ENCODE measurements at regions not wholly inside any gene's neighbourhood (a gene's known extent, or its start where the extent isn't known, plus 50 kb on each side); places are given as distances from the start of the nearest gene placed in this dataset.

DNA sequence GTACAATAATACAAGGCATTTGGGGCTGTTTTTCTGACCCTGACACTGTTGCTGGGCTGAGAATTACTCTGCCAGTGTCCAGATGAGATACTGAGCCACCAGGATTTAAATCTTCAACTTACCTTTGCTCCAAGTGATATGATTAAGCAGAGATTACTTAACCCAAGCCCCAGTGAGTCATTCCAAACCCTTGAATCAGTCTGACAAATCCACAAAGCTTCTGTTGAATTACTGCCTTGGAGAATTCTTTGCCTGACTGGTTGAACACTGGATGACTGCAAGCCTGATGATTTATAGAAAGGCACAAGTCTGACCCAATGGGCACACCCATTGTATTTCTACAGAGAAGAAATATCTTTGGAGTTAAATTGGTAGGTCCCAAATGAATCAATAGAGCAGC is 88.2 kb upstream of the TSC22D2 start:
- Mint-ChIP-seq H3K27me3 (peaks cover 3 to 8% of the 10 kb centered on the region in 2 donors), H3K4me3 (no peak overlapping the region), H3K36me3 (no peaks in the 10 kb centered on the region), H3K27ac (no peak overlapping the region), H3K9me3 (peaks cover 0 to 3% (median 0%) of the 10 kb centered on the region in 8 donors), H3K4me1 (no peaks in the 10 kb centered on the region)
- ChIA-PET POLR2A (ENCODE audit: partially characterized antibody) (no interaction called here), CTCF (ENCODE audit: partially characterized antibody) (interaction anchor here (1.7 kb wide), 1 partner anchor 34 kb away, joined by 4 read pairs; no protein-coding TSS in a partner anchor)
- intact Hi-C loops (cut with micrococcal nuclease) = no loop called here
- H3K9me3 ChIP-seq (ENCODE audit: control insufficient read depth in 1 of 2, low read length in 2 of 2) = no peaks in the 10 kb centered on the region
- H3K27ac ChIP-seq (ENCODE audit: low read depth, low read length) = no peak overlapping the region
- H3K4me1 ChIP-seq (ENCODE audit: insufficient read depth, low read length) = no peaks in the 10 kb centered on the region
- no peaks in the 10 kb centered on the region for H3K36me3 ChIP-seq (ENCODE audit: insufficient read depth, low read length)
- no peak for DNase-seq
- no peak overlapping the region for H3K4me3 ChIP-seq (ENCODE audit: low read length in 2 of 2)
- no peaks in the 10 kb centered on the region for H3K27me3 ChIP-seq (ENCODE audit: insufficient read depth, low read length)

DNA sequence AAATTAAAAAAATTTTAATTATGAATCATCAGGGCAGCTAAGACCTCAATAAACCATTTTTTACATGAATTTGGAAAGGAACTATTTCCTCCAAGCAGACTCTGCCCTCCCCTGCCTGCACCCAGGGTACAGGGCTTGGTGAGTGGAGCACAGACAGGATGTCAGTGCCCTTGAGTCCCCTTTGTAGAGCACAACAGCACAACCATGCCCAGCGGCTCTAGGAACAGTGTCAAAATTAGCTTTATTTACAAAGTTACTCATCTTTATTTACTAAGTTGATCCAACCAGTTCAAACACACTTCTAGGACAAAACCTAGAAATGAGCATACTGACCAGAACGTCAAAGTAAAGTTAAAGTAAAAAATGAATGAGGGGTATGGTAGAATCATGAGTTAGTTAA is 90.6 kb upstream of the TSC22D2 start:
- Histone ChIP-seq H3K27ac (ENCODE audit: low read depth, low read length) (no peak overlapping the region), H3K27me3 (ENCODE audit: insufficient read depth, low read length) (no peaks in the 10 kb centered on the region), H3K4me1 (ENCODE audit: insufficient read depth, low read length) (no peaks in the 10 kb centered on the region), H3K36me3 (ENCODE audit: insufficient read depth, low read length) (no peaks in the 10 kb centered on the region), H3K9me3 (ENCODE audit: control insufficient read depth in 1 of 2, low read length in 2 of 2) (no peaks in the 10 kb centered on the region), H3K4me3 (ENCODE audit: low read length in 2 of 2) (no peak overlapping the region)
- no peak for DNase-seq
- intact Hi-C loops (cut with micrococcal nuclease) = no loop called here
- Mint-ChIP-seq H3K9me3 (peaks cover 0 to 2% (median 0%) of the 10 kb centered on the region in 8 donors), H3K36me3 (no peaks in the 10 kb centered on the region), H3K27ac (no peak overlapping the region), H3K4me3 (no peak overlapping the region), H3K4me1 (no peaks in the 10 kb centered on the region), H3K27me3 (peaks cover 4 to 14% of the 10 kb centered on the region in 2 donors)
- ChIA-PET POLR2A (ENCODE audit: partially characterized antibody) (no interaction called here), CTCF (ENCODE audit: partially characterized antibody) (no interaction called here)

DNA sequence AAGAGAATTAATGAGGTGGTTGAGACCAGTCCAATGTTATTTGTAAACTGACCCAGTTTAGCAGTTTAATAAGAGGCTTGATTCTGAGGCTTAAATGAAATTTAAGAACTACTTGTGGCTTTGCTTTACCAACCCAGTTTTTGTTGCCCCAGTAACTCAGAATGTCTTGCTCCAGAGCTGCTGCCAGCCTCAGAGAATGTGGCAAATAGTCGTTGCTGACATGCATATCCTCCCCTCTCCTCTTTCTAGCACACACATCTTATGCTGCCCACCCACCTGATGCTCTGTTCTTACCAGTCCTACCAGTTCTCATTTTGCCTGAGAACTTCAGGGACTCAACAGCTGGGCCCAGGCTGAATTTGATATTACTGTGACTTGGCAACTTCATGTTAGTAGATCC is 92.4 kb upstream of the TSC22D2 start:
- ChIA-PET CTCF (ENCODE audit: partially characterized antibody) (no interaction called here), POLR2A (ENCODE audit: partially characterized antibody) (interaction anchor here (1.0 kb wide), 1 partner anchor 20 kb away, joined by 3 read pairs; no protein-coding TSS in a partner anchor)
- H3K4me3 ChIP-seq (ENCODE audit: low read length in 2 of 2) = no peak overlapping the region
- H3K4me1 ChIP-seq (ENCODE audit: insufficient read depth, low read length) = no peaks in the 10 kb centered on the region
- no peak overlapping the region for H3K27ac ChIP-seq (ENCODE audit: low read depth, low read length)
- Mint-ChIP-seq H3K4me3 (no peak overlapping the region), H3K36me3 (no peaks in the 10 kb centered on the region), H3K27ac (no peak overlapping the region), H3K9me3 (no peaks in the 10 kb centered on the region), H3K27me3 (peaks cover 4 to 15% of the 10 kb centered on the region in 2 donors), H3K4me1 (no peaks in the 10 kb centered on the region)
- H3K27me3 ChIP-seq (ENCODE audit: insufficient read depth, low read length) = no peaks in the 10 kb centered on the region
- intact Hi-C loops (cut with micrococcal nuclease) = no loop called here
- H3K36me3 ChIP-seq (ENCODE audit: insufficient read depth, low read length) = no peaks in the 10 kb centered on the region
- DNase-seq = no peak
- no peaks in the 10 kb centered on the region for H3K9me3 ChIP-seq (ENCODE audit: control insufficient read depth in 1 of 2, low read length in 2 of 2)

DNA sequence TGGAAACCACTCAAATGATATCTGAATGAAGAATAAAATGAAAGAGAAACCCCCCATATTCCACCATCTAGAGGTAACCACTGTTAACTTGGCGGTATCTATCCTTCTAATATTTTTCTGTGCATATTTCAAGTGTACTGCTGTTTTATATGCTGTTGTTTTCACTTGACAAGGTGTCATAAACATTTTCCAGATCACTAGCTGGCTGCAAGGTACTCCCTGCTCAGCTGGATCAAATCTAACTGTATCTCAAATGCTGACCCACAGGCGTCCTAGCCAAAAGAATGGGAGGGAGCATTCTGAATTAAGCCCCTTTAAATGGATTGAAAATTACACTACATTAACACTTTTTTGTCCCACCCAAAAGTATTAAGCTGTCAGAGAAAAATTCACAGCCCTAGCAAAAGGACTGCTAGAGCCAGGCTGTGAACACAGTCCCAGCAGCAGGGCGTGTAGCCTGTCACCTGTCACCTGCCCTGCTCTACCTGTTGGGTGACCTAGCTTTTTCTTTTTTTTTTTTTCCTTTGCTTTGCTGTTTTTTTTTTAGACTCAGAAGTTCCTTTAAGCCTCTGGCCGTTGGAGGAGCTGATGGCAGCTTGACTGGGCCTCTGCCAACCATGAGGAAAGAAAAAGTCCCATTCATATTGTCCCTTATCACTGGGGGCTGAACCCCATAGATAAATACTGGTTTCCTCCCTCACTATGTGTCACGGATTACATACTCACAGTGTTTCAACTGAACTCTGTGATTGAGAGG is 93.7 kb upstream of the TSC22D2 start:
- ChIA-PET POLR2A (ENCODE audit: partially characterized antibody) (interaction anchor here (0.6 to 1.0 kb wide), 2 partner anchors 21 to 33 kb away, joined by 3 read pairs; no protein-coding TSS in a partner anchor), CTCF (ENCODE audit: partially characterized antibody) (no interaction called here)
- H3K9me3 Mint-ChIP-seq = no peaks in the 10 kb centered on the region
- no peak for DNase-seq
- Histone ChIP-seq H3K27ac (ENCODE audit: low read depth, low read length) (no peak overlapping the region), H3K27me3 (ENCODE audit: insufficient read depth, low read length) (no peaks in the 10 kb centered on the region), H3K4me1 (ENCODE audit: insufficient read depth, low read length) (no peaks in the 10 kb centered on the region), H3K9me3 (ENCODE audit: control insufficient read depth in 1 of 2, low read length in 2 of 2) (no peaks in the 10 kb centered on the region), H3K4me3 (ENCODE audit: low read length in 2 of 2) (no peak overlapping the region), H3K36me3 (ENCODE audit: insufficient read depth, low read length) (no peaks in the 10 kb centered on the region)
- intact Hi-C loops (cut with micrococcal nuclease) = no loop called here
- no peaks in the 10 kb centered on the region for H3K36me3 Mint-ChIP-seq
- peaks cover 3 to 21% of the 10 kb centered on the region in 2 donors for H3K27me3 Mint-ChIP-seq
- H3K27ac Mint-ChIP-seq = no peak overlapping the region
- H3K4me1 Mint-ChIP-seq = no peaks in the 10 kb centered on the region
- no peak overlapping the region for H3K4me3 Mint-ChIP-seq

DNA sequence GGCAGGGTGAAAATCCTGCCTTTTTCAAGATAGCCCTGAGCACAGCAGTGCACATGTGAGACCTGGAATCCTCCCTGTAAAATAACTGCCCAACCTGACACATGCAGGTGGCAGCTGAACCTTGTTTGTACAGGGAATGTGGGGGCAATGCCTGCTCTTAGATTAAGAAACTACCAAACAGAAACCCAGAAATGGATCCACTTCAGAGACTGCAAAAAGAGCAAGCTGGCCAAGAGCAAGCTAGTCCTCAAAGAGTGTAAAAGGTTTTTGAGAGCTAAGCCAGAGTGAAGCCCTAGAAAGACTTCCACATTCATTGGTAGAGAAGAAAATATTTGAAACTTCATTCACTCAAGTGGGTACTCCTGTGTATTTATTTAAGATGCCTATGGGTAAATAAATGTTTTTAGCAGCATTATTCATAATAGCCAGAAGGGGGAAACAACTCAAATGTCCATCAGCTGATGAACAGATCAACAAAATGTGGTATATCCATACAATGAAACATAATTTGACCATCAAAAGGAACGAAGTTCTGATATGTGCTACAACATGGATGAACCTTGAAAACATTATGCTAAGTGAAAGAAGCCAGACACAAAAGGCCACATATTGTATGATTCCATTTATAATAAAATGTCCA is 96.0 kb upstream of the TSC22D2 start:
- no peaks in the 10 kb centered on the region for H3K36me3 ChIP-seq (ENCODE audit: insufficient read depth, low read length)
- H3K9me3 ChIP-seq (ENCODE audit: control insufficient read depth in 1 of 2, low read length in 2 of 2) = no peaks in the 10 kb centered on the region
- Mint-ChIP-seq H3K4me1 (no peaks in the 10 kb centered on the region), H3K36me3 (no peaks in the 10 kb centered on the region), H3K4me3 (no peak overlapping the region), H3K9me3 (no peaks in the 10 kb centered on the region), H3K27me3 (peaks cover 10 to 25% of the 10 kb centered on the region in 2 donors), H3K27ac (no peak overlapping the region)
- no peak for DNase-seq
- H3K4me3 ChIP-seq (ENCODE audit: low read length in 2 of 2) = no peak overlapping the region
- CTCF ChIA-PET (ENCODE audit: partially characterized antibody) = interaction anchor here (1.4 to 1.7 kb wide), 2 partner anchors 15 to 183 kb away, joined by 4 read pairs; no protein-coding TSS in a partner anchor
- H3K4me1 ChIP-seq (ENCODE audit: insufficient read depth, low read length) = no peaks in the 10 kb centered on the region
- POLR2A ChIA-PET (ENCODE audit: partially characterized antibody) = no interaction called here
- intact Hi-C loops (cut with micrococcal nuclease) = no loop called here
- no peaks in the 10 kb centered on the region for H3K27me3 ChIP-seq (ENCODE audit: insufficient read depth, low read length)
- no peak overlapping the region for H3K27ac ChIP-seq (ENCODE audit: low read depth, low read length)

DNA sequence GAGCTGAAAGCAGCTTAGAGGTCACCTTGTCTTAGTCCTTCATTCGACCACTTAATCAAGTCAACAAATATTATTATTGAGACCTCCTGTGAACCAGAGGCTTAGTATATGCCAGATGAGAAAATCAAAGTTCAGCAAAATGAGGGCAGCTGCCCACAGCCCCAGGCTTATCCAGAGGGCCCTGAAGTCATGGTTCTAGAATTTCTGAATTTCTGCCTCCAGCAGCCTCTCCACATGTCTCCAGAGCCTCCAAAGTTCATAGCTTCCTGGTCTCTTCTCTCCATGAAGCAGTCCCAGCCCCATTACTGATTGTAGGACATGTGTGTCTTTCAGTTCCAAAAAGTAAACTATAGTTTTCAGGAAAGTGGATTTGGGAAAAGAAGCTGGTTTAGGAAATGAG is 96.9 kb upstream of the TSC22D2 start:
- no peak overlapping the region for H3K27ac Mint-ChIP-seq
- intact Hi-C loops (cut with micrococcal nuclease) = no loop called here
- H3K36me3 Mint-ChIP-seq = no peaks in the 10 kb centered on the region
- ChIA-PET POLR2A (ENCODE audit: partially characterized antibody) (no interaction called here), CTCF (ENCODE audit: partially characterized antibody) (interaction anchor here (1.7 kb wide), 1 partner anchor 14 kb away, joined by 4 read pairs; no protein-coding TSS in a partner anchor)
- H3K9me3 Mint-ChIP-seq = no peaks in the 10 kb centered on the region
- Histone ChIP-seq H3K4me1 (ENCODE audit: insufficient read depth, low read length) (no peaks in the 10 kb centered on the region), H3K9me3 (ENCODE audit: control insufficient read depth in 1 of 2, low read length in 2 of 2) (no peaks in the 10 kb centered on the region), H3K36me3 (ENCODE audit: insufficient read depth, low read length) (no peaks in the 10 kb centered on the region), H3K4me3 (ENCODE audit: low read length in 2 of 2) (no peak overlapping the region), H3K27ac (ENCODE audit: low read depth, low read length) (no peak overlapping the region), H3K27me3 (ENCODE audit: insufficient read depth, low read length) (no peaks in the 10 kb centered on the region)
- peaks cover 11 to 25% of the 10 kb centered on the region in 2 donors for H3K27me3 Mint-ChIP-seq
- DNase-seq = no peak
- no peak overlapping the region for H3K4me3 Mint-ChIP-seq
- no peaks in the 10 kb centered on the region for H3K4me1 Mint-ChIP-seq

DNA sequence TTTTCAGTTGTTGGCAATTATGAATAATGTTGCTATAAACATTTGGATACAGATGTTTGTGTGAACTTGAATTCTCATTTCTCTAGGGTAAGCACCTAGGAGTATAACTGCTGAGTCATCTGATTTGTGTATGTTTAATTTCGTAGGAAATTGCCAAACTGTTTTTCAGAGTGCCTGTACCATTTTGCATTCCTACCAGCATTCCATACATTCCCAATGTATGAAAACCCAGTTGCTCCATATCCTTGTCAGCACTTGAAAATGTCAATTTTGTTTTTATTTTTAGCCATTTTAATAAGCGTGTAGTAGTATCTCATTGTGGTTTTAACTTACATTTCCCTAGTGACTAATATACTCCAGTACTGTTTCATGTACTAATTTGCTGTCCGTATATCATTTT is 98.5 kb upstream of the TSC22D2 start:
- H3K36me3 ChIP-seq (ENCODE audit: insufficient read depth, low read length) = no peaks in the 10 kb centered on the region
- Mint-ChIP-seq H3K9me3 (no peaks in the 10 kb centered on the region), H3K27me3 (peaks cover 16 to 28% of the 10 kb centered on the region in 2 donors), H3K36me3 (no peaks in the 10 kb centered on the region), H3K4me3 (no peak overlapping the region), H3K4me1 (no peaks in the 10 kb centered on the region), H3K27ac (no peak overlapping the region)
- no peak overlapping the region for H3K4me3 ChIP-seq (ENCODE audit: low read length in 2 of 2)
- no peak for DNase-seq
- no peaks in the 10 kb centered on the region for H3K9me3 ChIP-seq (ENCODE audit: control insufficient read depth in 1 of 2, low read length in 2 of 2)
- ChIA-PET CTCF (ENCODE audit: partially characterized antibody) (no interaction called here), POLR2A (ENCODE audit: partially characterized antibody) (no interaction called here)
- no peak overlapping the region for H3K27ac ChIP-seq (ENCODE audit: low read depth, low read length)
- no peaks in the 10 kb centered on the region for H3K27me3 ChIP-seq (ENCODE audit: insufficient read depth, low read length)
- intact Hi-C loops (cut with micrococcal nuclease) = no loop called here
- H3K4me1 ChIP-seq (ENCODE audit: insufficient read depth, low read length) = no peaks in the 10 kb centered on the region

Data from CD4-positive, alpha-beta memory T cell (primary cell).